DMS79 (cell line): ENCODE measurements at regions not wholly inside any gene's neighbourhood (a gene's known extent, or its start where the extent isn't known, plus 50 kb on each side); places are given as distances from the start of the nearest gene placed in this dataset.
"Not testable (repeated sequence)": the region's sequence is repeated elsewhere in the genome, so short reads cannot be mapped to it uniquely, and the experiment has no call there.

ENCODE experiments used
- DNase-seq: peaks from one replicate; lab custom pipeline; 2025; lab: John Stamatoyannopoulos, UW

DNA sequence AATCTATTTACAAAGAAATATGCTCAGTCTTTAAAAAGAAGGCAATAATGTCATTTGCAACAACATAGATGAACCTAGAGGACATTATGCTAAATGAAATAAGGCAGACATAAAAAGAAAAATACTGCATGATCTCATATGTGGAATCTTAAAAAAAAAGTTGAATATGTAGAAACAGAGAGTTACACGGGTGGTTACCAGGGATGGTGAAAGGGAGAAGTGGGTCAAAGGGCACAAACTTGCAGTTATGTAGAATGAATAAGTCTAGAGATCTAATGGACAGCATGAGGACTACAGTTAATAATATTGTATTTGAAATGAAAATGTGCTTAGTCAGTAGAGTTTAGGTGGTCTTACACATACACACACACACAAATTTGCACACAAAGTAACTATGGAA is 88.2 kb upstream of the CCDC71L start:
- DNase-seq = no peak

DNA sequence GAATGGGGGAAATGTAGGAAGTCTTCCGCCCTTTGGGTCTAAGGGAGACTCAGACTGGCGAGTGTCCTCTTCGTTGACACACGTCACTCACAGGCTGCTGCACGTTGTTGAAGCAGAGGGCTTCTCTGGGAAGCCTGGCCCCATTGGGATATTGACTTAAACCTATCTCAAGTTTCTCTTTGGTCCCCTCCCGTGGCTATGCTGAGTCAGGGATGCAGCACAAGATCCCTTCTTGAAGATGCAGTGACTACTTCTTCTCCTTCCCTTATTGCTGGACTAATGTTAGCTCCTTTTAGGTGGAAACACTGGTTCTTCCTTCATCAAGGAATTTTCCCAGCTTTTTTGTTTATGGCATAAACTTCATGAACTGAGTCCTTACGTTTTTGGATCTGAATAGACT is 89.8 kb upstream of the CCDC71L start:
- DNase-seq = no peak

DNA sequence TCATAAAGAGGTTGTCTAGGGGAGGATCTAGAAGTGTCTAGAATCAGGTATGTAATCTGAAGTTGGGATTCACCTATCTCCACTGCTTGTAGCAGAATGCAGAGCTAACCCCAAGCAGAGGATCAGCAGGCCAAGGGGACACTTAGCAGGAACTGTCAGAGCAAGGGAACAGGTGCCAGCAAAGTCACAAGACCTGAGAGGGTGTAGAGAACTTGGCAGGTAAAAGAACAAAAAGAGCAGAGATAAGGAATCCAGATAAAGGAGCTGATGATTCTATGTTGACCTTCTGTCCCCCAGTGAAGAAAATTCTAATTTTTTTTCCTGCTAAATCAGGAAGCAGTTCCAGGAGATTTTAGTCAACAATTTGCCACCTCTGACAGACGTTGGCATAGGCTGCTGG is 91.4 kb upstream of the CCDC71L start:
- no peak for DNase-seq

DNA sequence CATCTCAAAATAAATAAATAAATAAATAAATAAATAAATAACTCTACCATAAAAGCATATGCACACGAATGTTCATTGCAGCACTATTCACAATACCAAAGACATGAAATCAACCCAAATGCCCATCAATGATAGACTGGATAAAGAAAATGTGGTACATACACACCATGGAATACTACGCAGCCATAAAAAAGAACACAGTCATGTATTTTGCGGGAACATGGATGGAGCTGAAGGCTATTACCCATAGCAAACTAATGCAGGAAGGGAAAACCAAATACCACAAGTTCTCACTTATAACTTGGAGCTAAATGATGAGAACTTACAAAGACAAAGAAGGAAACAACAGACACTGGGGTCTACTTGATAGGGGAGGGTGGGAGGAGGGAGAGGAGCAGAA is 94.1 kb upstream of the CCDC71L start:
- not testable (repeated sequence) for DNase-seq

DNA sequence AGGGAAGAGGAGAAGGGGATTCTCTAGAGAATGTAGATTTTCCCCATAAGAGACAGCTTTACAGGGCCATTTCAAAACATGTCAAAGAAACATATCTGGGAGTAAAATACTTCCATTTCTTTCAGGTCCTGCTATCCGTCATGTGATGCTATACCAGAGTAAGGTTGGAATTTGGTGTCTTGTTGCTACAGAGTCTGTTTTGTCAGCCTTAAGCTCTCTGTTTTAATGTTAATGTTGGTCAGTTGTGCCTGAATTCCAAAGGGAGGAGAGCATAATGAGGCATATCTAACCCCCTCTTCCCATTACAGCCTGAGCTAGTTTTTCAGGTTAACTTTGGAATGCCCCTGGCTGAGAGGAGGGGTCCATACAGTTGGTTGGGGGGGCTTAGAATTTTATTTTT is 94.7 kb upstream of the CCDC71L start:
- DNase-seq = no peak

DNA sequence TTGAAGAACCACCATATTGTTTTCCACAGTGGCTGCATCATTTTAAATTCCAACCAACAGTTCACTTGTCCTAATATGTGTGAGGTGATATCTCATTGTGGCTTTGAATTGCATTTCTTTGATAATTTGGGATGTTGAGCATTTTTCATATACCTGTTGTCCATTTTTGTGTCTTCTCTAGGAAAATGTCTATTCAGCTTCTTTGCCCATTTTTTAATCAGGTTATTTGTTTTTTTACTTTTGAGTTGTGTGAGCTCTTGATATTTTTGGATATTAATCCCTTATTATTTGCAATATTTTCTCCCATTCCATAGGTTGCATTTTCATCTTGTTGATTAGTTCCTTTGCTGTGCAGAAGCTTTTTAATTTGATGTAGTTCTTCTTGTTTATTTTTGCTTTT is 95.1 kb upstream of the CCDC71L start:
- no peak for DNase-seq

DNA sequence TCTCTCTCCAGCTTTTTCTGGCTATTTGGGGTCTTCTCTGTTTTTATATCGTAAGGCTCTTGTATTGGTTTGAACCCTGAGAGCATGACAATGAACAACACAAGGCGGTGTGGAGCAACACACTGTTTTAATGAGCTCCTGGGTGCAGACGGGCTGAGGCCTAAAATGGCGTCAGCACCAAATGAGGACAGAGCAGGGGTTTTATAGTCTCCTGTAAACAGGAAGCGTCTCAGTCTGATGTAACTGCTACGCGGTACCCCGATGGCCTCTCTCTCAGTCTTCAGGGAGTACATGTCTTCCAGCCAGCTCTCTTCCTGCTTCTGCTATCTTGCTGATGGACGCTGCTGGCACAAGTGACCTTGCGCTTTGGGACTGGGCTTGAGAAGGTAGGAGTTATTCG is 95.9 kb upstream of the CCDC71L start:
- DNase-seq = no peak

DNA sequence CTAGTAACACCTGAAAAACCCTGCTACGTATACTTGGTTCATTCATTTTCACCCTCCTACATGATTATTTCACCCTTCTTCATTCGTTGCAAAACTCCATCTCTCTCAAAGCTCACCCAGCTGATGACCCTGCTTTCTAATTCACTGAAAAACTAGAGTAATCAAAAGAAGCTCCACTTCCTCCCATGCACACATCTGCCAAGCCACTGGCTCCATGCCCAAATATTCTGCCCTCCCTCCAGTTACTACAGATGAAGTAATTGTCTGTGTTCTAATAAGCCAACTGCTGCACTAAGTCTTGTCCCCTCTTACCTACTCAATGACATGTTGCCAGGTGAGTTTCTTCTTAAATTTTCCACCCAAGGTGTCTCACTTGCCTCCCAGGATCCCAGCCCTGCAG is 96.9 kb upstream of the CCDC71L start:
- DNase-seq = no peak

DNA sequence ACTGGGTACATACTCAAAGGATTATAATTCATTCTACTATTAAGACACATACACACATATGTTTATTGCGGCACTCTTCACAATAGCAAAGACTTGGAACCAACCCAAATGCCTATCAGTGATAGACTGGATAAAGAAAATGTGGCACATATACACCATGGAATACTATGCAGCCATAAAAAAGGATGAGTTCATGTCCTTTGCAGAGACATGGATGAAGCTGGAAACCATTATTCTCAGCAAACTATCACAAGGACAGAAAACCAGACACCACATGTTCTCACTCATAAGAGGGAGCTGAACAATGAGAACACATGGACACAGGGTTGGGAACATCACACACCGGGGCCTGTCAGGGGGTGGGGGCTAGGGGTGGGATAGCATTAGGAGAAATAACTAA is 101.9 kb upstream of the CCDC71L start:
- not testable (repeated sequence) for DNase-seq

DNA sequence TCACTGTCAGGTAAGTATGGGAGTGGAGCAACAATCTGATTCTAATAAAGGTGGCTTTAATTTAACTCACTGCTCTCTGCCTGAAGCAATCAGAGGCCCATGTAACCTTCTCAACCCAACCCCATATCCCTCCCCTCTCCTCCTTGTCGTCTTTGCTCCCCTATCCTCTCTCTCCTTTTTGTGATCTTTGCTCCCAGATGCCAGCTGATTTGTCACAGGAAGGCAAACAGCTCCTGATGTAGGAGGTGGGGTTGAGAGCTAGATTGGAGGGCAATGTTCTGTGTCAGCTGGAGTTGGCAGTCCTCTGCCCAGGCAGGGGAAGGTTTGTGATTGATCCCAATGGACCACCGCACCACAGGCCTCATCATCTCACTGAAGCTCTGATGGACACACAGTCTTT is 101.4 kb upstream of the PIK3CG start:
- DNase-seq = no peak

DNA sequence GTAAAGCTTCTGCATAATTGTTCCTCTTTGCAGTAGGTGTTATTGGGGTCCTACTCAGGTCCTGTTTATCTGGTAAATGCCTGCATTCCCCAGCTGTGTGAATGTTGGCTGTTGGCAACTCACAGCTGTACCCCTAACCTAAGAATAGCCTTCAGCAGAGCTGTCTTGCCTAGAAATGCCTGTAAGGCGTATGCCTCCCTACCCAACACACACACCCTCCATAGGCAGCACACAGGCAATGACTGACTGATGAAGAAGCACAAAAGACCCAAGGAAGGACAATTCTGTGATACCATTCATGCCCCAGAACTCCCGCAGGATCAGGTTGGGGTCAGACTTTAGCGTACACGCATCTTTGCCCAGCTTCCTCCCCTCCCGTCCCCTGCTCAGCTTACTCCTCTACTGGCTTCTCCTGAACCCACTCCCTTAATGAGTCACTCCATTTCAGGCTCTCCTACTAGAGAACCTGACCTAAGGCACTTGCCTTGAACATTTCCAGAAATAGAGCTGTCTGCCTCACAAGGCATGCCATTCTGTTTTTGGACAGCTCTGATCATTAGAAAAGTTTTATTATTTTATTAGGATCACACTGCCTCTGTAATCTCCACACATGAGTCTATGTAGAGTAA is 99.2 kb upstream of the PIK3CG start:
- no peak for DNase-seq

DNA sequence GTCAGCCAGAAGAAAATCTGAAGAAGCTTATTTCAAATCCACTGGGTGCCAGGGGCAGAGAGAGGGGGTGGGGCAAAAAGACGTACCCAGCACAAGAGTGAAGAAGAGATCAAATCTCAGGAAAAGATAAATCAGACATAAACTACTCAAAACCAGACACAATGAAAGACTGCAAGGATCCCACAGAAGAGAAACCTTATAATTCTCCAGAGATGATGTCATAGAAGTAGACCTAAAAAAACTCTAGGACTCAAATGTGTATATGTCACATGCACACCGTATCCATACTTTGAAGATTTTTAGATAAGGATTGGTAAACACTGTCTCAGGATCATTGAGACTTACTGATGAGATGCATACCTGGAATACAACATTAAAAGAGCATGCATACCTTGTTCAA is 98.5 kb upstream of the PIK3CG start:
- DNase-seq = no peak

DNA sequence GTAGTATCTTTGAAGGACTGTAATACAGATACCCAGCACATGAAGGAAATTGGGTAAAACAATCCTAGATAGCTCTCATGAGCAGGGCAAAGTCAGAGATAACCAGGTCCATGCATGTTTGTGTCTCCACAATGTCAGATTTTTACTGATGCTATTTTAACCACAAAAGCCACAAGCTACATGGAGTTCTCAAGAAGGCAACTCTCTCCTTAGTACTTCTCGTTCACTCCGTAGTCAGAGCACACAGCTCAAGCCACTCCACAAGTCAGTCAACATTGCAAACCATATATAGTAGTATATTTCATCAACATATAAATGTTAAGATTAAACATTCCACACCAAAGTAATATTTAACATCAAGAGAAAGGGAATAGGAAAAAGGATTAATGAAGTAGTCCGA is 98.0 kb upstream of the PIK3CG start:
- no peak for DNase-seq

DNA sequence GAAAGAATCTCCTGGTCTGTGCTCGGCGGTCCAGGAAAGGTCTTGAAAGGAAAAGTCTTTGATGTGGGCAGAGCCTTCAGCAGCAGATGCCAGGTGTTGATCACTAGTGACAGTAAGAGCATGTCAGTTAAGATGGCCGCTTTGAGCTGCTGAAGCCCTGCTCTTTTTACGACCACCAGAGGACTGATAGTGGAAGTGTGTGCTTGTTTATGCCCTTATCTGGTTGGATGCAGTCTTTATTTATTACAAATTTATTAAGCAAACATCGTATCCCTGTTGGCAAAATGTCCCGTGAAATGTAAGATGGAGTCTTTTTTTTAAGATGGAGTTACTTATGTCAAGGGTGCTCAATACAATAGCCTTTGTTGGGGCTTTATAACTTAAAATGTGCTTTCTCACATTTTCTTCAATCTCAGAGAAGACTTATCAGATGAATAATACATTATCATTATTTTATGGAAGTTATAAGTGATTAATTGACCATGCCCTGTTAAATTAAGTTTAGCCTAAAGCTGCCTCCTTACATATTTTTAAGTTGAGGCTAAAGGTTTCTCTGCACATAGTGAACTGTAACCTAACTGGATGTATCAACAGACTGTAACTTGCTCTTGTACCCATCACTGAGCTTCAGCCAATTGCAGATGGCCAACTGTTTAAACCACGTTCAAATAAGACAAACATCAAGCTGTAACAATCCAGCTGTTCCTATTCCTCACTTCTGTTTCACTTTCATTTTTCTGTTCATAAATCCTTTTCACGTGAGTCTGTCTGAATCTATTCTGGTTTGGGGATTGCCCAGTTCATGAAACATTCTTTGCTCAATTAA is 97.4 kb upstream of the PIK3CG start:
- DNase-seq = no peak

DNA sequence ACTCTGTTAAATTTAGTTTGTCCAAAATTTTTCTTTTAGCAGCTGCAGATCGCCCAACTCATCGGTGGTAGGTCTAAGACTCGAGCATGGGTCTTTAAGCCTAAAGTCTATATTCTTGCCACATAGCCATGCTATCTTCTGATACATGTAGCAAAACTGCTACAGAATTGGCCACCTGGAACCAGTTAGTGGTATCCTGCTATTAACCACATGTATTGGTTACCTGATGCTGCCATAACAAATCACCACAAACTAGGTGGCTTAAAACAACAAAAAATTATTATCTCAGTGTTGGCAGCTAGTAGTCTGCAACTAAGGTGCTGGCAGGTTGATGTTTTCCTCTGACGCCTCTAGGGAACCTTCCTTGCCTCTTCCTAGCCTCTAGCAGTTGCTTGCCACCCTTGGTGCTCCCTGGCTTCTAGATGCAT is 96.7 kb upstream of the PIK3CG start:
- DNase-seq = no peak

DNA sequence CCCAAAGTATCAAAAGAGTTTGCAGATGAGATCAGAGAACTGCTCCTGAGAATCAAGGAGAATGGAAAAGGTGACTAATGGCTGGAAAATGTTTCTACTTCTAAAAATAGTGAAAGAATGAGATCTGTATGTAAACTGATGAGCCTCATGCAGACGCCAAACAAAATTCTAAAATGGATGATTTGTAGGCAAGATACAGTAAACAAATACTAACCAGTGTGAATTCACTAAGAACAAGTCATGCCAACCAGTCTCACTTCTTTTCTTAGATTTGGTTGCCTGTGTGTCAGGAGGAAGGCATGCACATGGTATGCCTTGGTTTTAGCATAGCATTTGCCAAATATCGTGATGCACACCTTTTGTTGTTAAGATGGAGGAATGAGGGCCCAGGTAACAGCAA is 94.9 kb upstream of the PIK3CG start:
- DNase-seq = no peak

DNA sequence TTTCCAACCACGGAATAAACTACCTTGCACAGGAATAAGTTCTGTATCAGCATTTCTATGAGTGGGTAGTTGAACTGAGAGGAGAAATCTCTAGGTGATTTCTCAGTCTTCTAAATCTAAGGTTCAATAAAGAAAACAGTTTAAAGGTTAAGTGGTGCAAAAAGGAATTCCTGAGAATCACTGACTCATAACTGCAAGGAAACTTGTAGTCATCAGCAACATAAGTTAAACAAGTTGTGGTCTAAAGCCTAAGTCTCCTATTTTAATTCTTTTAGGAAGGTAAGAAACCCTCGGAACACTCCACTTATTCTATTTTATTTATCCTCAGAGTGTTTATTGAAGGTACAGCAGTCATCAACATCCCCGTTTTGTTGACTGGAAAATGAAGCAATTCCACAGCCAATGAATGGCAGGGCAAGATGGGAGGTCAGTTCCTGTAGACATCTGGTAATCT is 92.4 kb upstream of the PIK3CG start:
- no peak for DNase-seq

DNA sequence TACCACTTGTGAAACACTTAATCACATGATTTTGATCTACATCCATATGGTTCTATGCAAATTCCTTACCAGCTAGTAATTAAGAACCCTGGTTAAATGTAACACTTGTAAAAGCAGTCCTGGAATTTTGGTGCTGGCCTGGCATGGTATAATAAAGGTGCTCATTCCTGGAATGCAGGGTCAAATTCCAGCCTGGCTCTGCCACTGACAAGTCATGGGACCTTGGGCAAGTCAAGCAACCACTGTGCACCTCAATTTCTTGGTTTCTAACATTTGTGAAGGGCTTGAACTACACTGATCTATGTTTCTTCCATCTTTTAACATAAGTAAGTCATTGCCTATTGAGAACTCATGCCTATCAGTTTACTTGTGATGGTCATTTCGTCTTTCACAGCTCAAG is 91.9 kb upstream of the PIK3CG start:
- no peak for DNase-seq

DNA sequence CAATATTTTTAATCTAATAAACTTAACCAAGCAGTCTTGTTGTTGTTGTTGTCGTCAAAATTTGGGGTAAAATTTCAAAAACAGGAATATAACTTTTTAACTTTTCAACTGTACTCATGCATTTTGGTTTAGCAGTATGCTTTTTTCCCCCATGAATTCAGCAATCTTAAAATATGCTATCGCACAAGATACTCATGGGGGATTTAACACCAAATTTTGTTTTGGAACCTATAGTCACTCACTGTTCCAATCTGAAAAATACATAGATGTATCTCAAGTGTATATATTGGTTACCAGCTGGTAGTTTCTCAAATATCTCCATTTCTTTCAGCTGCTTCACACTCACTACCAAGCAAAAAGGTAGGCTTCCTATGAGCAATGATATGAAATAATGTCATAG is 91.4 kb upstream of the PIK3CG start:
- DNase-seq = no peak

DNA sequence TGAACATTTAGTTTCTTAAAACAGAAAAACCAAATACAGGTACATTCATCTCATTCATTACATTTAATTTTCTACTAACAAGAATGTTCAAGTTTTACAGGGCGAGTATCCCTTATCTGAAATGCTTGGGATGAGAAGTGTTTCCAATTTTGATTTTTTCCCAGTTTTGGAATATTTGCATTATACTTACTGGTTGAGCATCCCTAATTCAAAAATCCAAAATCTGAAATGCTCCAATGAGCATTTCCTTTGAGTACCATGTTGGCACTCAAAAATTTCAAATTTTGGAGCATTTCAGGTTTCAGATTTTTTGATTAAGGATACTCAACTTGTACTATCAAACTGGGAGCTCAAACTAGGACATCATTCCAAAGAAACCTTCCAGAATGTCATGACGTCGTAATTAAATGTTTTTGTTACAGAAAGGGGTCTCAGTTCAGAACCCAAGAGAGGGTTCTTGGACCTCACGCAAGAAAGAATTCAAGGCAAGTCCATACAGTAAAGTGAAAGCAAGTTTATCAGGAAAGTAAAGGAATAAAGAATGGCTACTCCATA is 90.8 kb upstream of the PIK3CG start:
- no peak for DNase-seq

DNA sequence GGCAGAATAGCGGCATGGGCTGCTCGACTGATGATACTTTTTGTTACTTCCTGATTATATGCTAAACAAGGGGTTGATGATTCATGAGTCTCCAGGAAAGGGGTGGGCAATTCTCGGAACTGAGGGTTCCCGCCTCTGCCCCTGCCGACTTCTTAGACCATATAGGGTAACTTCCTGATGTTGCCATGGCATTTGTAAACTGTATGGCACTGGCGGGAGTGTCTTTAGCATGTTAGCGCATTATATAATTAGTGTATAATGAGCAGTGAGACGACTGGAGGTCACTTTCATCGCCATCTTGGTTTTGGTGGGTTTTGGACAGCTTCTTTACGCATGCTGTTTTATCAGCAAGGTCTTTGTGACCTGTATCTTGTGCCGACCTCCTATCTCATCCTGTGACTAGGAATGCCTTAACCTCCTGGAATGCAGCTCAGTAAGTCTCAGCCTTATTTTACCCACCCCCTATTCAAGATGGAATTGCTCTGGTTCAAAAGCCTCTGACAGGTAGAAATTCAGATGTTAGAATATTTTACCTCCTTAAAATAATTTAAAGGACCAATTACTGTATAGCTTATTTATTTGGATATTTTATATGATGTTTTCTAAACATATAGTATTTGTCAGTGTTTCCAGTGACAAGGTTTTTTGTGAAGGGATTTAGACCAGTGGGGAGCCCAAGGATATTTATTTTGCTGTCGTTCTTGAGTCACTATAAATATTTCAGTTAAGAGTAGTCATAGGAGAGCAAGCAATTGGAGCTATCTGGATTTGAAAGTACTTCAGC is 90.1 kb upstream of the PIK3CG start:
- DNase-seq = no peak

DNA sequence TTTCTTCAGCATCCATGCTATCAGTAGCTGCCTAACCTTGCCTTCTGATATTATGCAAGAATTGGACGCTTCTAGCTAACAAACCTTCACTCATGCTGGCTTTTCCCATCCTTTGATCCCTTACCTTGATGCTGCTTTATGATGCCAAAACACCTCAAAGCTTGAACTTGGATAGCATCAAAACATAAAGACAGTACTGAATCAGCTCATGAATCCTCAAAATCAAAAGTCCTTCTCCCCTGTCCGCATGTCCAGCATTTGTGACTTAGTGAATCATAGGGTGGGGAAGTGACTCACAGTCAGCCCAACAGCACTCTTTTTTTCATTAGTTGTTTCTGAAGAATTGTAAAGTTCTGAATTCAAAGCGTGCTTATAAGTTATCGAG is 89.5 kb upstream of the PIK3CG start:
- no peak for DNase-seq
